NCI-H82 (cell line): ENCODE measurements at regions not wholly inside any gene's neighbourhood (a gene's known extent, or its start where the extent isn't known, plus 50 kb on each side); places are given as distances from the start of the nearest gene placed in this dataset.
"Not testable (repeated sequence)": the region's sequence is repeated elsewhere in the genome, so short reads cannot be mapped to it uniquely, and the experiment has no call there.

Experiments
- DNase-seq: peaks from one replicate; lab custom pipeline; 2025; lab: John Stamatoyannopoulos, UW

GRCh38 chr18:52060607-52061304 is 279.2 kb upstream of the DCC start:
- DNase-seq = peak; percentile 9

GRCh38 chr18:52063923-52064322 is 276.1 kb upstream of the DCC start:
- DNase-seq = no peak

- no peak for DNase-seq
These were observed 270.8 kb upstream of the DCC start for GRCh38 chr18:52069201-52069600.

GRCh38 chr18:52070291-52070756 is 269.7 kb upstream of the DCC start:
- DNase-seq = no peak

GRCh38 chr18:52077251-52077983 is 262.6 kb upstream of the DCC start:
- no peak for DNase-seq

GRCh38 chr18:52082246-52082645 is 257.8 kb upstream of the DCC start:
- no peak for DNase-seq

GRCh38 chr18:52087140-52087539 is 252.9 kb upstream of the DCC start:
- DNase-seq = no peak

GRCh38 chr18:52090005-52090404 is 250.0 kb upstream of the DCC start:
- no peak for DNase-seq

GRCh38 chr18:52093171-52093570 is 246.8 kb upstream of the DCC start:
- no peak for DNase-seq

- no peak for DNase-seq
These were observed 221.3 kb upstream of the DCC start for GRCh38 chr18:52118684-52119083.

- no peak for DNase-seq
These were observed 209.2 kb upstream of the DCC start for GRCh38 chr18:52130624-52131301.

- DNase-seq = no peak
These were observed 208.2 kb upstream of the DCC start for GRCh38 chr18:52131845-52132244.

- no peak for DNase-seq
These were observed 203.5 kb upstream of the DCC start for GRCh38 chr18:52136532-52136931.

GRCh38 chr18:52140986-52141385 is 199.0 kb upstream of the DCC start:
- peak; percentile 86 for DNase-seq

GRCh38 chr18:52150050-52150449 is 189.9 kb upstream of the DCC start:
- no peak for DNase-seq

GRCh38 chr18:52152036-52152435 is 188.0 kb upstream of the DCC start:
- DNase-seq = no peak

- DNase-seq = no peak
These were observed 183.8 kb upstream of the DCC start for GRCh38 chr18:52156166-52156565.

GRCh38 chr18:52160636-52161035 is 179.4 kb upstream of the DCC start:
- DNase-seq = no peak

GRCh38 chr18:52163478-52163877 is 176.5 kb upstream of the DCC start:
- no peak for DNase-seq

- not testable (repeated sequence) for DNase-seq
These were observed 171.9 kb upstream of the DCC start for GRCh38 chr18:52168131-52168530.

GRCh38 chr18:52174220-52174619 is 165.8 kb upstream of the DCC start:
- no peak for DNase-seq

- no peak for DNase-seq
These were observed 164.6 kb upstream of the DCC start for GRCh38 chr18:52175406-52175805.

- DNase-seq = no peak
These were observed 156.9 kb upstream of the DCC start for GRCh38 chr18:52183107-52183506.
